H9 (cell line): ENCODE measurements at regions not wholly inside any gene's neighbourhood (a gene's known extent, or its start where the extent isn't known, plus 50 kb on each side); places are given as distances from the start of the nearest gene placed in this dataset.

Experiments used
- DNase-seq: peaks from one replicate; pipeline ENCODE4 v3.0.0-alpha.2; 2017
- H2AFZ ChIP-seq: one replicate; pipeline ENCODE4 v1.6.1; 2013; ENCODE audit warnings: mild to moderate bottlenecking, low read length, control low read depth, moderate library complexity
- H2AK5ac ChIP-seq: 2 replicates; pipeline ENCODE4 v1.6.1; 2013; ENCODE audit warnings: low read length, control low read depth, mixed read lengths; ENCODE audit not compliant: insufficient read length
- H2BK120ac ChIP-seq: one replicate; pipeline ENCODE4 v1.6.1; 2013; ENCODE audit warnings: low read depth, mild to moderate bottlenecking, low read length, control low read depth, inconsistent platforms; ENCODE audit not compliant: poor library complexity, severe bottlenecking
- H2BK12ac ChIP-seq: 2 replicates; pipeline ENCODE4 v1.6.1; 2013; ENCODE audit warnings: low read length, control low read depth, mixed read lengths, low read depth; ENCODE audit not compliant: insufficient read length
- H2BK15ac ChIP-seq: 2 replicates; pipeline ENCODE4 v1.6.1; 2013; ENCODE audit warnings: low read depth, low read length, control low read depth
- H2BK20ac ChIP-seq: one replicate; pipeline ENCODE4 v1.6.1; 2013; ENCODE audit warnings: low read depth, mild to moderate bottlenecking, low read length, control low read depth, inconsistent platforms; ENCODE audit not compliant: poor library complexity, severe bottlenecking
- H2BK5ac ChIP-seq: 2 replicates; pipeline ENCODE4 v1.6.1; 2013; ENCODE audit warnings: low read length, control low read depth, mixed read lengths; ENCODE audit not compliant: insufficient read length
- H3K14ac ChIP-seq: 2 replicates; pipeline ENCODE4 v1.6.1; 2013; ENCODE audit warnings: low read length, control low read depth; ENCODE audit not compliant: insufficient read depth
- H3K18ac ChIP-seq: 2 replicates; pipeline ENCODE4 v1.6.1; 2013; ENCODE audit warnings: low read depth, mild to moderate bottlenecking, mixed read lengths, low read length, control low read depth; ENCODE audit not compliant: insufficient read length
- H3K23ac ChIP-seq: 2 replicates; pipeline ENCODE4 v1.6.1; 2013; ENCODE audit warnings: low read length, control low read depth, mixed read lengths, low read depth; ENCODE audit not compliant: insufficient read length
- H3K23me2 ChIP-seq: 2 replicates; pipeline ENCODE4 v1.6.1; 2013; ENCODE audit warnings: low read depth, mild to moderate bottlenecking, mixed read lengths, low read length, control low read depth; ENCODE audit not compliant: insufficient read length, poor library complexity, severe bottlenecking
- H3K27ac ChIP-seq: 2 replicates; pipeline ENCODE4 v1.5.1; 2013; ENCODE audit warnings: low read length, control low read depth, mixed read lengths, low read depth; ENCODE audit not compliant: insufficient read length
- H3K27me3 ChIP-seq: 2 replicates; pipeline ENCODE4 v1.6.1; 2013; ENCODE audit warnings: low read length, control low read depth, inconsistent platforms; ENCODE audit not compliant: insufficient read depth
- H3K4ac ChIP-seq: 2 replicates; pipeline ENCODE4 v1.6.1; 2013; ENCODE audit warnings: low read depth, mild to moderate bottlenecking, control low read depth, inconsistent platforms, low read length, moderate library complexity
- H3K4me1 ChIP-seq: 2 replicates; pipeline ENCODE4 v1.6.1; 2013; ENCODE audit warnings: low read length, control low read depth, inconsistent platforms; ENCODE audit not compliant: insufficient read depth
- H3K4me2 ChIP-seq: 2 replicates; pipeline ENCODE4 v1.6.1; 2013; ENCODE audit warnings: low read length, control low read depth, mixed read lengths; ENCODE audit not compliant: insufficient read length, insufficient read depth
- H3K56ac ChIP-seq: 2 replicates; pipeline ENCODE4 v1.6.1; 2013; ENCODE audit warnings: low read depth, mild to moderate bottlenecking, mixed read lengths, low read length, control low read depth; ENCODE audit not compliant: insufficient read length
- H3K79me1 ChIP-seq: 2 replicates; pipeline ENCODE4 v1.6.1; 2013; ENCODE audit warnings: low read depth, mild to moderate bottlenecking, moderate library complexity, low read length, control low read depth, inconsistent platforms; ENCODE audit not compliant: insufficient read depth, poor library complexity, severe bottlenecking
- H3K79me2 ChIP-seq: 2 replicates; pipeline ENCODE4 v1.6.1; 2013; ENCODE audit warnings: low read length, control low read depth, inconsistent platforms; ENCODE audit not compliant: insufficient read depth
- H3K9ac ChIP-seq: 2 replicates; pipeline ENCODE4 v1.6.1; 2013; ENCODE audit warnings: low read length, control low read depth, mixed read lengths; ENCODE audit not compliant: insufficient read length; ENCODE audit errors: extremely low read depth
- H3K9me3 ChIP-seq: one replicate; pipeline ENCODE4 v1.6.1; 2013; ENCODE audit warnings: low read depth, low read length, inconsistent platforms; ENCODE audit not compliant: control insufficient read depth
- H3T11ph ChIP-seq: one replicate; pipeline ENCODE4 v1.6.1; 2013; ENCODE audit warnings: mild to moderate bottlenecking, low read length, control low read depth, inconsistent platforms
- H4K20me1 ChIP-seq: one replicate; pipeline ENCODE4 v1.6.1; 2013; ENCODE audit not compliant: control insufficient read depth, insufficient read length, insufficient read depth
- H4K5ac ChIP-seq: 2 replicates; pipeline ENCODE4 v1.6.1; 2013; ENCODE audit warnings: low read depth, mild to moderate bottlenecking, mixed read lengths, low read length, control low read depth; ENCODE audit not compliant: insufficient read length
- H4K8ac ChIP-seq: replicated peaks from 2 replicates; pipeline ENCODE4 v1.6.1; 2013; ENCODE audit warnings: low read length, control low read depth, mixed read lengths, low read depth; ENCODE audit not compliant: insufficient read length
- H4K91ac ChIP-seq: 2 replicates; pipeline ENCODE4 v1.6.1; 2013; ENCODE audit warnings: low read depth, mild to moderate bottlenecking, moderate library complexity, mixed read lengths, low read length, control low read depth; ENCODE audit not compliant: insufficient read length
- H3K27ac Mint-ChIP-seq, 3 experiments: 2 replicates in 2 of 3; 3 replicates in 1 of 3; pipeline ENCODE4 v1.8.0; 2020 to 2021; ENCODE audit warnings: mixed read lengths in 3 of 3, mild to moderate bottlenecking in 1 of 3, moderate library complexity in 1 of 3
- H3K27me3 Mint-ChIP-seq: 2 replicates; pipeline ENCODE4 v1.8.0; 2021; ENCODE audit warnings: low read depth, mild to moderate bottlenecking, moderate library complexity, mixed read lengths
- H3K36me3 Mint-ChIP-seq, 3 experiments: 2 replicates in 2 of 3; 3 replicates in 1 of 3; pipeline ENCODE4 v1.8.0; 2020 to 2021; ENCODE audit warnings: low read depth in 3 of 3, mixed read lengths in 3 of 3; ENCODE audit not compliant: insufficient read depth in 1 of 3
- H3K4me1 Mint-ChIP-seq, 2 experiments: 2 replicates each; pipeline ENCODE4 v1.8.0; 2020; ENCODE audit warnings: mixed read lengths in 2 of 2
- H3K4me3 Mint-ChIP-seq, 2 experiments: 2 replicates in 1 of 2; 3 replicates in 1 of 2; pipeline ENCODE4 v1.8.0; 2020 to 2021; ENCODE audit warnings: mild to moderate bottlenecking in 2 of 2, mixed read lengths in 2 of 2, moderate library complexity in 1 of 2
- H3K9me3 Mint-ChIP-seq, 2 experiments: 2 replicates in 1 of 2; 3 replicates in 1 of 2; pipeline ENCODE4 v1.8.0; 2020; ENCODE audit warnings: mild to moderate bottlenecking in 2 of 2, mixed read lengths in 2 of 2, moderate library complexity in 1 of 2
- WGBS: extraction: QIAGEN DNeasy Blood & Tissue Kit; methylation state at CpG from one replicate; pipeline ENCODE4 v1.1.7; 2013; ENCODE audit warnings: missing lambda C conversion rate, low lambda C conversion rate, mixed read lengths; ENCODE audit not compliant: insufficient read length; ENCODE audit errors: extremely low coverage; 5-methylcytosine and 5-hydroxymethylcytosine counted together
- TF ChIP-seq, protein P1 (sequence below): fragments of 200-600 bp; sonication (generic); conservative IDR thresholded peaks from 3 replicates; pipeline ENCODE4 v1.8.0; 2021; ENCODE audit warnings: antibody characterized with exemption, mild to moderate bottlenecking

DNA sequence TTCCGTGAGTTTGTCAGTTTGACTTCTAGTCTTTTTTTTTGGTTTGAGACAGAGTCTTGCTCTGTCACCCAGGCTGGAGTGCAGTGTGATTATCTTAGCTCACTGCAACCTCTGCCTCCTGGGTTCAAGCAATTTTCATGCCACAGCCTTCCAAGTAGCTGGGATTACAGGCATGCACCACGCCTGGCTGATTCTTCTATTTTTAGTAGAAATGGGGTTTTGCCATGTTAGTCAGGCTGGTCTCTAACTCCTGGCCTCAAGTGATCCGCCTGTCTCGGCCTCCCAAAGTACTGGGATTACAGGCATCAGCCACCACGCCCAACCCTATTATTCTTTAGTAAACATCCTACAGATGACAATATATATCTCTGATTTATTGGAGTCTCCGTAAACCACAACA is 506.5 kb downstream of the PREX1 start:
- H3K27ac ChIP-seq: no peak overlapping the region
- no peak overlapping the region for H2AK5ac ChIP-seq
- H3K23ac ChIP-seq: no peak overlapping the region
- no peak overlapping the region for H2BK15ac ChIP-seq
- H2BK120ac ChIP-seq: no peak overlapping the region
- peaks cover 3% of the 10 kb centered on the region; the same call in 1 of the 2 replicates for H3K4me1 ChIP-seq
- H3K4ac ChIP-seq: no peak overlapping the region
- Mint-ChIP-seq H3K27ac (no peak overlapping the region), H3K27me3 (no peaks in the 10 kb centered on the region; the same call in none of the 2 replicates), H3K4me1 (peaks cover 27 to 38% of the 10 kb centered on the region in 2 experiments), H3K36me3 (no peaks in the 10 kb centered on the region), H3K9me3 (peaks cover 0 to 3% of the 10 kb centered on the region in 2 experiments; a peak in 2 of 5 replicates), H3K4me3 (no peak overlapping the region)
- H4K8ac ChIP-seq: no peak overlapping the region
- no peak overlapping the region for H4K91ac ChIP-seq
- TF ChIP-seq, protein P1, sequence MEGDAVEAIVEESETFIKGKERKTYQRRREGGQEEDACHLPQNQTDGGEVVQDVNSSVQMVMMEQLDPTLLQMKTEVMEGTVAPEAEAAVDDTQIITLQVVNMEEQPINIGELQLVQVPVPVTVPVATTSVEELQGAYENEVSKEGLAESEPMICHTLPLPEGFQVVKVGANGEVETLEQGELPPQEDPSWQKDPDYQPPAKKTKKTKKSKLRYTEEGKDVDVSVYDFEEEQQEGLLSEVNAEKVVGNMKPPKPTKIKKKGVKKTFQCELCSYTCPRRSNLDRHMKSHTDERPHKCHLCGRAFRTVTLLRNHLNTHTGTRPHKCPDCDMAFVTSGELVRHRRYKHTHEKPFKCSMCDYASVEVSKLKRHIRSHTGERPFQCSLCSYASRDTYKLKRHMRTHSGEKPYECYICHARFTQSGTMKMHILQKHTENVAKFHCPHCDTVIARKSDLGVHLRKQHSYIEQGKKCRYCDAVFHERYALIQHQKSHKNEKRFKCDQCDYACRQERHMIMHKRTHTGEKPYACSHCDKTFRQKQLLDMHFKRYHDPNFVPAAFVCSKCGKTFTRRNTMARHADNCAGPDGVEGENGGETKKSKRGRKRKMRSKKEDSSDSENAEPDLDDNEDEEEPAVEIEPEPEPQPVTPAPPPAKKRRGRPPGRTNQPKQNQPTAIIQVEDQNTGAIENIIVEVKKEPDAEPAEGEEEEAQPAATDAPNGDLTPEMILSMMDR: no peak
- no peak overlapping the region for H3K4me2 ChIP-seq
- H2BK12ac ChIP-seq: no peak overlapping the region
- H3K18ac ChIP-seq: no peak overlapping the region
- no peak overlapping the region for H2AFZ ChIP-seq
- H3K23me2 ChIP-seq: no peaks in the 10 kb centered on the region
- no CpG with 5 or more reads among the region's 6 CpGs for WGBS
- no peaks in the 10 kb centered on the region for H3K79me1 ChIP-seq
- no peak overlapping the region for H4K5ac ChIP-seq
- H3K56ac ChIP-seq: no peak overlapping the region
- H3K79me2 ChIP-seq: no peaks in the 10 kb centered on the region
- H3K9me3 ChIP-seq: no peaks in the 10 kb centered on the region
- H4K20me1 ChIP-seq: no peaks in the 10 kb centered on the region
- no peak for DNase-seq
- H3K14ac ChIP-seq: no peak overlapping the region
- no peaks in the 10 kb centered on the region for H3K27me3 ChIP-seq
- H3K9ac ChIP-seq: no peak overlapping the region
- no peak overlapping the region for H2BK5ac ChIP-seq
- no peak overlapping the region for H3T11ph ChIP-seq
- no peak overlapping the region for H2BK20ac ChIP-seq
